SU-DHL-6 (cell line): ENCODE measurements at regions not wholly inside any gene's neighbourhood (a gene's known extent, or its start where the extent isn't known, plus 50 kb on each side); places are given as distances from the start of the nearest gene placed in this dataset.

Experiments
- CTCF ChIP-seq: fragments of 200-600 bp; sonication (generic); IDR thresholded peaks from one replicate; pipeline ENCODE4 v1.5.1; 2017; ENCODE audit warnings: antibody characterized with exemption, mild to moderate bottlenecking, low read length, moderate library complexity; ENCODE audit not compliant: insufficient read depth, poor library complexity, severe bottlenecking
- EZH2phosphoT487 ChIP-seq: fragments of 200-600 bp; sonication (generic), shearing (Covaris generic); conservative IDR thresholded peaks from 2 replicates; pipeline ENCODE4 v1.6.1; 2018; ENCODE audit warnings: mild to moderate bottlenecking, antibody characterized with exemption, low read length, moderate library complexity, mixed read lengths

- TF ChIP-seq CTCF, result no peak
- no peak for TF ChIP-seq EZH2phosphoT487
Observed at GRCh38 chr10:128468462-128468861, 342.2 kb upstream of the MKI67 start.
